ENCODE measurements at regions not wholly inside any gene's neighbourhood (a gene's known extent, or its start where the extent isn't known, plus 50 kb on each side); places are given as distances from the start of the nearest gene placed in this dataset.
A peak's percentile ranks its signal among the peaks of the same experiment; 100 is the strongest.

GRCh38 chr12:24573621-24574020 is 375.3 kb downstream of the BCAT1 start:
- Histone ChIP-seq H3K9ac (ENCODE audit: low read length in 3 of 3) (no peak overlapping the region), H3K36me3 (ENCODE audit: control insufficient read depth in 2 of 3, insufficient read depth in 3 of 3, low read length in 3 of 3) (no peaks in the 10 kb centered on the region), H3K4me1 (ENCODE audit: control insufficient read depth in 2 of 3, insufficient read depth in 2 of 3, low read depth in 1 of 3, low read length in 3 of 3) (no peaks in the 10 kb centered on the region), H3K27ac (ENCODE audit: low read depth in 2 of 2, low read length in 2 of 2) (no peak overlapping the region), H3K9me3 (ENCODE audit: control insufficient read depth in 2 of 3, insufficient read depth in 1 of 3, low read length in 3 of 3) (no peaks in the 10 kb centered on the region), H3K4me3 (ENCODE audit: low read length in 3 of 3) (no peak overlapping the region), H3K27me3 (ENCODE audit: control insufficient read depth, insufficient read depth, low read length) (no peaks in the 10 kb centered on the region)
- FAIRE-seq (no peak), DNase-seq (no peak)
- intact Hi-C loops (cut with DNase I): no loop called here
- TF ChIP-seq, protein P1, sequence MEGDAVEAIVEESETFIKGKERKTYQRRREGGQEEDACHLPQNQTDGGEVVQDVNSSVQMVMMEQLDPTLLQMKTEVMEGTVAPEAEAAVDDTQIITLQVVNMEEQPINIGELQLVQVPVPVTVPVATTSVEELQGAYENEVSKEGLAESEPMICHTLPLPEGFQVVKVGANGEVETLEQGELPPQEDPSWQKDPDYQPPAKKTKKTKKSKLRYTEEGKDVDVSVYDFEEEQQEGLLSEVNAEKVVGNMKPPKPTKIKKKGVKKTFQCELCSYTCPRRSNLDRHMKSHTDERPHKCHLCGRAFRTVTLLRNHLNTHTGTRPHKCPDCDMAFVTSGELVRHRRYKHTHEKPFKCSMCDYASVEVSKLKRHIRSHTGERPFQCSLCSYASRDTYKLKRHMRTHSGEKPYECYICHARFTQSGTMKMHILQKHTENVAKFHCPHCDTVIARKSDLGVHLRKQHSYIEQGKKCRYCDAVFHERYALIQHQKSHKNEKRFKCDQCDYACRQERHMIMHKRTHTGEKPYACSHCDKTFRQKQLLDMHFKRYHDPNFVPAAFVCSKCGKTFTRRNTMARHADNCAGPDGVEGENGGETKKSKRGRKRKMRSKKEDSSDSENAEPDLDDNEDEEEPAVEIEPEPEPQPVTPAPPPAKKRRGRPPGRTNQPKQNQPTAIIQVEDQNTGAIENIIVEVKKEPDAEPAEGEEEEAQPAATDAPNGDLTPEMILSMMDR (IDR thresholded peaks at IDR 0.05; ENCODE audit: borderline replicate concordance, extremely low read depth, insufficient read depth): no peak

GRCh38 chr12:24565300-24565699 is 383.6 kb downstream of the BCAT1 start:
- no peak overlapping the region for H3K9ac ChIP-seq (ENCODE audit: low read length in 3 of 3)
- no peak overlapping the region for H3K27ac ChIP-seq (ENCODE audit: low read depth in 2 of 2, low read length in 2 of 2)
- H3K4me3 ChIP-seq (ENCODE audit: low read length in 3 of 3): no peak overlapping the region
- H3K36me3 ChIP-seq (ENCODE audit: control insufficient read depth in 2 of 3, insufficient read depth in 3 of 3, low read length in 3 of 3): no peaks in the 10 kb centered on the region
- intact Hi-C loops (cut with DNase I): no loop called here
- H3K9me3 ChIP-seq (ENCODE audit: control insufficient read depth in 2 of 3, insufficient read depth in 1 of 3, low read length in 3 of 3): no peaks in the 10 kb centered on the region
- TF ChIP-seq, protein P1 (IDR thresholded peaks at IDR 0.05; ENCODE audit: borderline replicate concordance, extremely low read depth, insufficient read depth): no peak
- no peaks in the 10 kb centered on the region for H3K27me3 ChIP-seq (ENCODE audit: control insufficient read depth, insufficient read depth, low read length)
- no peaks in the 10 kb centered on the region for H3K4me1 ChIP-seq (ENCODE audit: control insufficient read depth in 2 of 3, insufficient read depth in 2 of 3, low read depth in 1 of 3, low read length in 3 of 3)
- FAIRE-seq: no peak
- DNase-seq: peak in 1 of 5 donors; percentile 7

DNA sequence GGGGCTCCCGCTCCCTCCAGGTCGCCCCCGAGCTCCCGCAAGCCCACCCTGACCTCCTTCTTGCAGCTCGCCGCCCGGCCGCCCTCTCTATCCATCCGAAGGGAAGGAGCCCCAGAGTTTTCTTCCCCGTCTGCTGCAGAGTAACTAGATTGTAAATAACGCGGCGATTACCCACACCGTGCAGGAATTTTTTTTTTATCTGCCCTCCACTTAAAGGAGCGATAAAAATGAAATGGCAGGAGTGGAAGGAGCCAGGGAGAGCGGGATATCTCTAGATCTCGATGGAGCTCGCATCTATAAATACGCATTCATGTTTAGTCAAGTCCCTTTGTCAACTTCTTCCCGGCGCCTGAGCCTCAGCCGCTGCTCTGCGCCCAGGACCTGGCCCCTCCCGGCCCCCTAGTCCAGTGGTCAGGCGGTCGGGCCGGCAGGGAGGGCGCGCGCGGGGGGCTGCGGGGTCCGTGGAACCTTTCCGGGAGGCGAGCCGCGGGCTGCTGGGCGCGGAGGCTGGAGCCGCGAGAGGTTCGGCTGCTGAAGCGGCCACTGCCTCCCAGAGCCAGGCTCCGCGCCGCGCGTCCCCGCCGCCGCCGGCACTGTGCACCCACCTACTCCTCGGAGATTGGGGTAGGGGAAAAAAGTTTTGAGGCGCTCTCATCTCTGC is 386.0 kb downstream of the BCAT1 start:
- TF ChIP-seq, protein P1 (IDR thresholded peaks at IDR 0.05; ENCODE audit: borderline replicate concordance, extremely low read depth, insufficient read depth): no peak
- intact Hi-C loops (cut with DNase I): no loop called here
- H3K4me1 ChIP-seq (ENCODE audit: control insufficient read depth in 2 of 3, insufficient read depth in 2 of 3, low read depth in 1 of 3, low read length in 3 of 3): no peaks in the 10 kb centered on the region
- peak overlapping the region; percentile 71 to 75 (median 72) for H3K4me3 ChIP-seq (ENCODE audit: low read length in 3 of 3)
- H3K27ac ChIP-seq (ENCODE audit: low read depth in 2 of 2, low read length in 2 of 2): no peak overlapping the region
- H3K9ac ChIP-seq (ENCODE audit: low read length in 3 of 3): peak overlapping the region in 2 of 3 donors; percentile 35 to 54
- DNase-seq (peak; percentile 68 to 81 (median 79)), FAIRE-seq (no peak)
- H3K27me3 ChIP-seq (ENCODE audit: control insufficient read depth, insufficient read depth, low read length): no peaks in the 10 kb centered on the region
- no peaks in the 10 kb centered on the region for H3K36me3 ChIP-seq (ENCODE audit: control insufficient read depth in 2 of 3, insufficient read depth in 3 of 3, low read length in 3 of 3)
- no peaks in the 10 kb centered on the region for H3K9me3 ChIP-seq (ENCODE audit: control insufficient read depth in 2 of 3, insufficient read depth in 1 of 3, low read length in 3 of 3)

Measured in kidney (tissue), 13 donors.